Common myeloid progenitor, CD34-positive (primary cell): ENCODE measurements at regions not wholly inside any gene's neighbourhood (a gene's known extent, or its start where the extent isn't known, plus 50 kb on each side); places are given as distances from the start of the nearest gene placed in this dataset.
"Not testable (repeated sequence)": the region's sequence is repeated elsewhere in the genome, so short reads cannot be mapped to it uniquely, and the experiment has no call there.

Source experiments
- CTCF ChIA-PET: fragments of 350-600 bp; sonication (Branson Sonifier 250); formaldehyde crosslinking; loops from one replicate; lab custom pipeline; 2021; ENCODE audit warnings: antibody characterized with exemption; lab: Charles Lee
- POLR2A ChIA-PET: fragments of 350-600 bp; sonication (Branson Sonifier 250); formaldehyde crosslinking; loops from one replicate; lab custom pipeline; 2021; ENCODE audit warnings: antibody characterized with exemption; lab: Charles Lee
- DNase-seq, 3 donors: peaks; one replicate each; pipeline versions ENCODE4 v3.0.0 to v3.0.0-alpha.2; 2013
- H3K27ac ChIP-seq, 2 experiments: 1 replicate in 1 of 2; 2 replicates in 1 of 2; pipeline ENCODE4 v1.7.0; 2013; ENCODE audit warnings: inconsistent platforms in 2 of 2, low read length in 2 of 2, mild to moderate bottlenecking in 2 of 2, low read depth in 1 of 2, moderate library complexity in 1 of 2; ENCODE audit not compliant: severe bottlenecking in 2 of 2, insufficient read depth in 1 of 2, poor library complexity in 1 of 2
- H3K27me3 ChIP-seq, 5 experiments: replicated peaks in 2 of 5; 1 replicate in 3 of 5; 2 replicates in 2 of 5; pipeline versions ENCODE4 v1.6.1 to v1.7.0; 2013; ENCODE audit warnings: low read length in 4 of 5, mild to moderate bottlenecking in 2 of 5, moderate library complexity in 2 of 5, inconsistent platforms in 1 of 5; ENCODE audit not compliant: insufficient read depth in 5 of 5, control insufficient read depth in 4 of 5
- H3K36me3 ChIP-seq, 4 experiments: 1 replicate in 2 of 4; 2 replicates in 2 of 4; pipeline versions ENCODE4 v1.6.1 to v1.7.0; 2013; ENCODE audit warnings: low read length in 3 of 4, control low read depth in 1 of 4, mild to moderate bottlenecking in 1 of 4; ENCODE audit not compliant: control insufficient read depth in 4 of 4, insufficient read depth in 4 of 4
- H3K4me1 ChIP-seq, 4 experiments: 1 replicate in 3 of 4; 2 replicates in 1 of 4; pipeline versions ENCODE4 v1.6.1 to v1.7.1; 2013; ENCODE audit warnings: low read length in 3 of 4, mild to moderate bottlenecking in 3 of 4, control low read depth in 1 of 4, inconsistent platforms in 1 of 4, moderate library complexity in 1 of 4; ENCODE audit not compliant: control insufficient read depth in 4 of 4, insufficient read depth in 4 of 4; ENCODE audit errors: control extremely low read depth in 1 of 4
- H3K4me3 ChIP-seq, 7 experiments: 1 replicate in 4 of 7; 2 replicates in 3 of 7; pipeline versions ENCODE4 v1.5.1 to v1.7.0; 2013; ENCODE audit warnings: mild to moderate bottlenecking in 7 of 7, low read length in 6 of 7, moderate library complexity in 6 of 7, inconsistent platforms in 2 of 7, low read depth in 2 of 7, control low read depth in 1 of 7; ENCODE audit not compliant: insufficient read depth in 4 of 7, control insufficient read depth in 1 of 7; ENCODE audit errors: extremely low read depth in 1 of 7
- H3K9me3 ChIP-seq, 5 experiments: 1 replicate in 4 of 5; 2 replicates in 1 of 5; pipeline versions ENCODE4 v1.6.1 to v1.7.1; 2013; ENCODE audit warnings: low read length in 4 of 5, mild to moderate bottlenecking in 2 of 5, inconsistent platforms in 1 of 5, low read depth in 1 of 5, moderate library complexity in 1 of 5; ENCODE audit not compliant: control insufficient read depth in 4 of 5, insufficient read depth in 2 of 5; ENCODE audit errors: control extremely low read depth in 1 of 5
- WGBS: methylation state at CpG from one replicate; pipeline ENCODE4 v1.1.5; 2013; ENCODE audit not compliant: insufficient coverage; 5-methylcytosine and 5-hydroxymethylcytosine counted together

GRCh38 chr22:27252282-27253049 lies 549.1 kb downstream of the MN1 start:
- Histone ChIP-seq H3K4me1 (peaks cover 0 to 3% (median 1%) of the 10 kb centered on the region in 4 experiments), H3K27ac (no peak overlapping the region), H3K36me3 (no peaks in the 10 kb centered on the region), H3K27me3 (peaks cover 0 to 2% (median 0%) of the 10 kb centered on the region in 5 experiments), H3K4me3 (no peak overlapping the region), H3K9me3 (peaks cover 0 to 18% (median 11%) of the 10 kb centered on the region in 5 experiments)
- ChIA-PET POLR2A (no interaction called here), CTCF (no interaction called here)
- peak in 2 of 3 donors; percentile 17 to 26 for DNase-seq
- 92% methylated on average over 8 of the region's 9 CpGs for WGBS

GRCh38 chr22:27253108-27253902 lies 548.3 kb downstream of the MN1 start:
- Histone ChIP-seq H3K4me3 (no peak overlapping the region), H3K27ac (no peak overlapping the region), H3K4me1 (no peaks in the 10 kb centered on the region), H3K36me3 (no peaks in the 10 kb centered on the region), H3K9me3 (peaks cover 0 to 18% (median 11%) of the 10 kb centered on the region in 5 experiments), H3K27me3 (peaks cover 0 to 2% (median 0%) of the 10 kb centered on the region in 5 experiments)
- ChIA-PET POLR2A (no interaction called here), CTCF (no interaction called here)
- WGBS: 88% methylated on average over 8 of the region's 9 CpGs
- no peak for DNase-seq

- H3K27ac ChIP-seq, CTCF ChIA-PET, H3K4me3 ChIP-seq, H3K27me3 ChIP-seq, POLR2A ChIA-PET, H3K4me1 ChIP-seq, DNase-seq, H3K36me3 ChIP-seq: not testable (repeated sequence)
- peaks cover 0 to 18% (median 11%) of the 10 kb centered on the region in 5 experiments for H3K9me3 ChIP-seq
- WGBS: 95% methylated on average over 2 of the region's 5 CpGs
Observed at GRCh38 chr22:27254063-27254462, 547.5 kb downstream of the MN1 start.

GRCh38 chr22:27255580-27255979 lies 546.0 kb downstream of the MN1 start:
- POLR2A ChIA-PET: no interaction called here
- 80% methylated on average over 1 of the region's 3 CpGs for WGBS
- no peak for DNase-seq
- no peaks in the 10 kb centered on the region for H3K36me3 ChIP-seq
- CTCF ChIA-PET: no interaction called here
- no peaks in the 10 kb centered on the region for H3K4me1 ChIP-seq
- H3K9me3 ChIP-seq: peaks cover 0 to 18% (median 11%) of the 10 kb centered on the region in 5 experiments
- H3K4me3 ChIP-seq: no peak overlapping the region
- H3K27ac ChIP-seq: no peak overlapping the region
- peaks cover 0 to 14% (median 0%) of the 10 kb centered on the region in 5 experiments for H3K27me3 ChIP-seq

- H3K9me3 ChIP-seq: peaks cover 0 to 18% (median 11%) of the 10 kb centered on the region in 5 experiments
- peaks cover 0 to 14% (median 0%) of the 10 kb centered on the region in 5 experiments for H3K27me3 ChIP-seq
- CTCF ChIA-PET: no interaction called here
- no peak overlapping the region for H3K4me3 ChIP-seq
- no peaks in the 10 kb centered on the region for H3K36me3 ChIP-seq
- 83% methylated on average over 4 of the region's 5 CpGs for WGBS
- no peaks in the 10 kb centered on the region for H3K4me1 ChIP-seq
- H3K27ac ChIP-seq: no peak overlapping the region
- POLR2A ChIA-PET: no interaction called here
- no peak for DNase-seq
Observed at GRCh38 chr22:27257987-27258386, 543.6 kb downstream of the MN1 start.

GRCh38 chr22:27258616-27259172 lies 542.9 kb downstream of the MN1 start:
- H3K9me3 ChIP-seq: peaks cover 0 to 18% (median 11%) of the 10 kb centered on the region in 5 experiments
- no peaks in the 10 kb centered on the region for H3K36me3 ChIP-seq
- peaks cover 0 to 14% (median 0%) of the 10 kb centered on the region in 5 experiments for H3K27me3 ChIP-seq
- WGBS: 49% methylated on average over 6 of the region's 9 CpGs
- H3K27ac ChIP-seq: no peak overlapping the region
- DNase-seq: no peak
- POLR2A ChIA-PET: no interaction called here
- CTCF ChIA-PET: no interaction called here
- no peak overlapping the region for H3K4me3 ChIP-seq
- no peaks in the 10 kb centered on the region for H3K4me1 ChIP-seq
